Transverse colon (tissue), 4 donors: ENCODE measurements at regions not wholly inside any gene's neighbourhood (a gene's known extent, or its start where the extent isn't known, plus 50 kb on each side); places are given as distances from the start of the nearest gene placed in this dataset.

ENCODE experiments used
- DNase-seq: peaks from one replicate; pipeline ENCODE4 v3.0.0-alpha.2; 2019
- H3K27ac ChIP-seq, 4 donors: fragments of 200-600 bp; sonication (generic); 2 replicates each; pipeline ENCODE4 v1.5.1; 2016 to 2018; ENCODE audit warnings: inconsistent platforms in 4 of 4
- H3K27me3 ChIP-seq: fragments of 200-600 bp; sonication (generic); 2 replicates; pipeline ENCODE4 v1.5.1; 2017; ENCODE audit warnings: inconsistent platforms
- H3K36me3 ChIP-seq, 4 donors: fragments of 200-600 bp; sonication (generic); 2 replicates each; pipeline ENCODE4 v1.5.1; 2017 to 2019; ENCODE audit warnings: inconsistent platforms in 4 of 4
- H3K4me1 ChIP-seq, 4 donors: fragments of 200-600 bp; sonication (generic); 2 replicates each; pipeline ENCODE4 v1.5.1; 2017 to 2020; ENCODE audit warnings: inconsistent platforms in 4 of 4
- H3K4me3 ChIP-seq, 4 donors: fragments of 200-600 bp; sonication (generic); 1 replicate in 1 of 4; 2 replicates in 3 of 4; pipeline versions ENCODE4 v1.5.1 to v1.6.1; 2017 to 2019; ENCODE audit warnings: inconsistent platforms in 4 of 4
- H3K9me3 ChIP-seq, 2 donors: fragments of 200-600 bp; sonication (generic); 2 replicates each; pipeline ENCODE4 v1.5.1; 2017 to 2019; ENCODE audit warnings: inconsistent platforms in 2 of 2
- EP300 ChIP-seq: sonication (generic); formaldehyde crosslinking; IDR thresholded peaks from one replicate; pipeline ENCODE4 v1.6.1; 2017; ENCODE audit warnings: antibody characterized with exemption, low read depth
- POLR2A ChIP-seq: fragments of 450-650 bp; IDR thresholded peaks from one replicate; pipeline ENCODE4 v1.6.1; 2016; ENCODE audit warnings: antibody characterized with exemption, mild to moderate bottlenecking, moderate library complexity
- POLR2AphosphoS5 ChIP-seq, 3 donors: sonication (generic); formaldehyde crosslinking; IDR thresholded peaks; one replicate each; pipeline ENCODE4 v1.6.1; 2016; ENCODE audit warnings: antibody characterized with exemption in 3 of 3
- WGBS, 2 donors: methylation state at CpG; one replicate each; pipeline ENCODE4 v1.1.5; 2018; ENCODE audit warnings: low coverage in 1 of 2; 5-methylcytosine and 5-hydroxymethylcytosine counted together
- in situ Hi-C, 4 donors: fragments of 200-750 bp; cut with MboI; loops; one replicate each; pipeline versions ENCODE4 v1.15.0 to v1.15.1; 2017; ENCODE audit warnings: low sequenced_read_pairs in 3 of 4, low pct_ligation_motif_present in 1 of 4, low pct_unique_long_range_greater_than_20kb in 1 of 4
- intact Hi-C: fragments of 100-400 bp; cut with DNase I; formaldehyde crosslinking; loops from one replicate; pipeline ENCODE4 v1.15.1; 2023; ENCODE audit warnings: low total_unique reads
- TF ChIP-seq, protein P1 (sequence below), 5 experiments: fragments of 200-600 bp in 3 of 5; fragments of 450-650 bp in 2 of 5; sonication (generic) in 3 of 5; IDR thresholded peaks; 1 replicate in 2 of 5; 2 replicates in 3 of 5; pipeline ENCODE4 v1.5.1; 2016 to 2017; ENCODE audit warnings: antibody characterized with exemption in 5 of 5, inconsistent platforms in 3 of 5, mild to moderate bottlenecking in 2 of 5, moderate library complexity in 1 of 5

DNA sequence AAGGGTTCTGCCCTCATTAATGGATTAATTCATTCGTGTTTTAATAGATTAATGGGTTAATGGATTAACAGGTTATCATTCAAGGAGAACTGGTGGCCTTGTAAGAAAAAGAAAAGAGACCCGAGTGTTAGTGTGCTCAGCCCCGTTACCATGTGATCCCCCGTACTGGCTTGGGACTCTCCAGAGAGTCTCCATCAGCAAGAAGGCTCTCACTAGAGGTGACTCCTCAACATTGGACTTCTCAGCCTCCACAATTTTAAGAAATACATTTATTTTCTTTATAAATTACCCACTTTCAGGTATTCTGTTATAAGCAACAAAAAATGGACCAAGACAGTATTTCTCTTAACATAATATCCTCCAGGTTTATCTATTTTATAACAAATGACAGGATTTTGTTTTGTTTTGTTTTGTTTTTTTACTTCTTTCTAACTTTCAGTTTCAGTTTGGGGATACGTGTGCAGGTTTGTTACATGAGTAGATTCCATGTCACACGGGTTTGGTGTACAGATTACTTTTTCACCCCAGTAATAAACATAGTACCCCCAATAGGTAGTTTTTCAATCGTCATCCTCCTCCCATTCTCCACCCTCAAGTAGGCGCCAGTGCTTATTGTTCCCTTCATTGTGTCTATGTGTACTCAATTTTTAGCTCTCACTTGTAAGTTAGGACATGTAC lies 456.1 kb downstream of the DNAH5 start:
- in situ Hi-C loops (no loop called here), intact Hi-C loops (no loop called here)
- no peaks in the 10 kb centered on the region for H3K4me1 ChIP-seq
- DNase-seq, result no peak
- 67 to 74% methylated on average over 8 of the region's 8 CpGs for whole genome bisulfite sequencing, 2 donors
- no peaks in the 10 kb centered on the region for H3K36me3 ChIP-seq
- H3K4me3 ChIP-seq, result no peak overlapping the region
- no peak overlapping the region for H3K27ac ChIP-seq
- H3K27me3 ChIP-seq, result no peaks in the 10 kb centered on the region
- H3K9me3 ChIP-seq, result no peaks in the 10 kb centered on the region
- TF ChIP-seq, protein P1, sequence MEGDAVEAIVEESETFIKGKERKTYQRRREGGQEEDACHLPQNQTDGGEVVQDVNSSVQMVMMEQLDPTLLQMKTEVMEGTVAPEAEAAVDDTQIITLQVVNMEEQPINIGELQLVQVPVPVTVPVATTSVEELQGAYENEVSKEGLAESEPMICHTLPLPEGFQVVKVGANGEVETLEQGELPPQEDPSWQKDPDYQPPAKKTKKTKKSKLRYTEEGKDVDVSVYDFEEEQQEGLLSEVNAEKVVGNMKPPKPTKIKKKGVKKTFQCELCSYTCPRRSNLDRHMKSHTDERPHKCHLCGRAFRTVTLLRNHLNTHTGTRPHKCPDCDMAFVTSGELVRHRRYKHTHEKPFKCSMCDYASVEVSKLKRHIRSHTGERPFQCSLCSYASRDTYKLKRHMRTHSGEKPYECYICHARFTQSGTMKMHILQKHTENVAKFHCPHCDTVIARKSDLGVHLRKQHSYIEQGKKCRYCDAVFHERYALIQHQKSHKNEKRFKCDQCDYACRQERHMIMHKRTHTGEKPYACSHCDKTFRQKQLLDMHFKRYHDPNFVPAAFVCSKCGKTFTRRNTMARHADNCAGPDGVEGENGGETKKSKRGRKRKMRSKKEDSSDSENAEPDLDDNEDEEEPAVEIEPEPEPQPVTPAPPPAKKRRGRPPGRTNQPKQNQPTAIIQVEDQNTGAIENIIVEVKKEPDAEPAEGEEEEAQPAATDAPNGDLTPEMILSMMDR (IDR thresholded peaks at IDR 0.05), result no peak
- TF ChIP-seq EP300, result no peak
- no peak for TF ChIP-seq POLR2AphosphoS5 (IDR thresholded peaks at IDR 0.05)
- no peak for TF ChIP-seq POLR2A

DNA sequence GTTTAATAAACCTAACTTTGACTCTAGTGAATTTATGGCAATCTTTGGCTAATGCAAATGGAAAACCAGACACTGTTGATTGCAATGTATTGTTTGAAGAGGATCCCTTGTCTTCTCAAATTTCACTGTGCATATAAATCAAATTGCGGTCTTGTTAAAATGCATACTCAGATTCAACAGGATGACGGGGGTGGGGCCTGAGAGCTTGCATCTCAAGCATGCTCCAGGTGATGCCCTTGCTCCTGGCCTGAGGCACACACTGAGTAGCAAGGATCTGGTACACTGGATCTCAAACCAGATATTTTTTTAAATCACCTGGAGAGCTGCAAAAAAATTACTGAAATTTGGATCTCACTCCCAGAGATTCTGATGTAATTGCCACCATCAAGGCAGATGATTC lies 463.7 kb downstream of the DNAH5 start:
- H3K9me3 ChIP-seq, result no peaks in the 10 kb centered on the region
- in situ Hi-C loops (no loop called here), intact Hi-C loops (no loop called here)
- H3K27me3 ChIP-seq, result no peaks in the 10 kb centered on the region
- no peaks in the 10 kb centered on the region for H3K36me3 ChIP-seq
- 84 to 100% methylated on average over 1 to 2 of the region's 2 CpGs for WGBS, 2 donors
- DNase-seq, result no peak
- no peak overlapping the region for H3K4me3 ChIP-seq
- no peaks in the 10 kb centered on the region for H3K4me1 ChIP-seq
- no peak for TF ChIP-seq POLR2AphosphoS5 (IDR thresholded peaks at IDR 0.05)
- TF ChIP-seq EP300, result no peak
- TF ChIP-seq POLR2A, result no peak
- TF ChIP-seq, protein P1 (IDR thresholded peaks at IDR 0.05), result no peak
- no peak overlapping the region for H3K27ac ChIP-seq

- H3K27ac ChIP-seq, result no peak overlapping the region
- in situ Hi-C loops, result no loop called here
- H3K4me1 ChIP-seq, result no peaks in the 10 kb centered on the region
- no peak for DNase-seq
- intact Hi-C loops, result no loop called here
- H3K9me3 ChIP-seq, result no peaks in the 10 kb centered on the region
- no peaks in the 10 kb centered on the region for H3K36me3 ChIP-seq
- 33 to 39% methylated on average over 9 of the region's 9 CpGs for WGBS, 2 donors
- no peaks in the 10 kb centered on the region for H3K27me3 ChIP-seq
- no peak overlapping the region for H3K4me3 ChIP-seq
- TF ChIP-seq, protein P1 (IDR thresholded peaks at IDR 0.05), result peak in 4 of 5 experiments; percentile 18 to 30 (median 23)
- TF ChIP-seq POLR2A, result no peak
Measured at GRCh38 chr5:13478831-13479465, 465.5 kb downstream of the DNAH5 start.

DNA sequence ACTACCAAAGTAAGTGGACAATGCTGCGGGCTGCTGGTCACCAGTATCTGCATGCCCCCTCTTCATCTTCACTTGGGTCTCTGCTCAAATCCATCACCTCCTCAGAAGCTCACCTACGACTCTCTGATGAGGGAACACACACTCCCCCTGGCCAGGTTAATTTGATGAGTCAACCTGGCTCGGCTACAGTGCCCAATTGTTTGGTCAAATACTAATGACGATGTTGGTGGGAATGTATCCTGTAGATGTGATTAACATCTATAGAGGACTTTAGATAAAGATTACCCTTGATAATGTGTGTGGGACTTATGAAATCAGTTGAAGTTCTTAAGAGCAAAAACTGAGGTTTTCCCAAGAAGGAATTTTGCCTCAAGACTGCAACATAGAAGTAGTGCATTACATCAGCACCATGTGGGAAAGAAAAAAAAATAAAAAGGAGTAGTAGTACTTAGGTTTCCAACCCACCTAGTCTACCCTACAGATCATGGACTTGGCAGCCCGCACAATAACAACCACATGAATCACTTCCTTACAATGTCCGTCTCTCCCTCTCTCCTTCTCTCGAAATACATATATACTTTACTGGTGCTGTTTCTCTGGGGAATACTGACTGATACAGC lies 467.3 kb downstream of the DNAH5 start:
- H3K9me3 ChIP-seq, result no peaks in the 10 kb centered on the region
- no peaks in the 10 kb centered on the region for H3K4me1 ChIP-seq
- H3K27ac ChIP-seq, result no peak overlapping the region
- no peaks in the 10 kb centered on the region for H3K36me3 ChIP-seq
- in situ Hi-C loops, result no loop called here
- DNase-seq, result no peak
- H3K4me3 ChIP-seq, result no peak overlapping the region
- H3K27me3 ChIP-seq, result no peaks in the 10 kb centered on the region
- intact Hi-C loops, result no loop called here
- no peak for TF ChIP-seq POLR2A
- TF ChIP-seq, protein P1 (IDR thresholded peaks at IDR 0.05), result no peak
- 67 to 68% methylated on average over 4 to 7 of the region's 7 CpGs for WGBS, 2 donors
